NCI-H2171 treated with DMSO at 0.1 percent for 48 hours (cell line): ENCODE measurements at regions not wholly inside any gene's neighbourhood (a gene's known extent, or its start where the extent isn't known, plus 50 kb on each side); places are given as distances from the start of the nearest gene placed in this dataset.
A peak's percentile ranks its signal among the peaks of the same experiment; 100 is the strongest.
"Not testable (repeated sequence)": the region's sequence is repeated elsewhere in the genome, so short reads cannot be mapped to it uniquely, and the experiment has no call there.

Experiments
- DNase-seq: peaks from one replicate; lab custom pipeline; 2025; lab: John Stamatoyannopoulos, UW

GRCh38 chr5:2105141-2105540, 222.4 kb upstream of the IRX4 start:
- DNase-seq: no peak

- peak; percentile 96 for DNase-seq
Measured at GRCh38 chr5:2103940-2104339, 221.2 kb upstream of the IRX4 start.

- no peak for DNase-seq
Measured at GRCh38 chr5:2102819-2103776, 220.4 kb upstream of the IRX4 start.

GRCh38 chr5:2101685-2102084, 219.0 kb upstream of the IRX4 start:
- no peak for DNase-seq

- no peak for DNase-seq
Measured at GRCh38 chr5:2096887-2097505, 214.3 kb upstream of the IRX4 start.

GRCh38 chr5:2095011-2095410, 212.3 kb upstream of the IRX4 start:
- DNase-seq: no peak

- no peak for DNase-seq
Measured at GRCh38 chr5:2094616-2094995, 211.9 kb upstream of the IRX4 start.

- DNase-seq: no peak
Measured at GRCh38 chr5:2093859-2094615, 211.3 kb upstream of the IRX4 start.

GRCh38 chr5:2091921-2092320, 209.2 kb upstream of the IRX4 start:
- peak; percentile 42 for DNase-seq

GRCh38 chr5:2087980-2088379, 205.3 kb upstream of the IRX4 start:
- DNase-seq: no peak

- DNase-seq: no peak
Measured at GRCh38 chr5:2075365-2075764, 192.6 kb upstream of the IRX4 start.

GRCh38 chr5:2071562-2071961, 188.8 kb upstream of the IRX4 start:
- no peak for DNase-seq

GRCh38 chr5:2070787-2071186, 188.1 kb upstream of the IRX4 start:
- DNase-seq: not testable (repeated sequence)

GRCh38 chr5:2068531-2068930, 185.8 kb upstream of the IRX4 start:
- DNase-seq: no peak

GRCh38 chr5:2066373-2066772, 183.6 kb upstream of the IRX4 start:
- no peak for DNase-seq

GRCh38 chr5:2063380-2063779, 180.7 kb upstream of the IRX4 start:
- not testable (repeated sequence) for DNase-seq

- DNase-seq: no peak
Measured at GRCh38 chr5:2052687-2053086, 170.0 kb upstream of the IRX4 start.

- DNase-seq: no peak
Measured at GRCh38 chr5:2049876-2050275, 167.2 kb upstream of the IRX4 start.

- no peak for DNase-seq
Measured at GRCh38 chr5:2048664-2049063, 165.9 kb upstream of the IRX4 start.

- DNase-seq: no peak
Measured at GRCh38 chr5:2047341-2047927, 164.7 kb upstream of the IRX4 start.

- DNase-seq: no peak
Measured at GRCh38 chr5:2044041-2044440, 161.3 kb upstream of the IRX4 start.

GRCh38 chr5:2039180-2039531, 156.4 kb upstream of the IRX4 start:
- DNase-seq: peak; percentile 93
